H1 (cell line): ENCODE measurements at regions not wholly inside any gene's neighbourhood (a gene's known extent, or its start where the extent isn't known, plus 50 kb on each side); places are given as distances from the start of the nearest gene placed in this dataset.

Source experiments
- CTCF ChIA-PET: fragments of 300-600 bp; sonication (Branson Sonifier 250); formaldehyde crosslinking; loops from one replicate; lab custom pipeline; 2021; ENCODE audit not compliant: partially characterized antibody; lab: Charles Lee
- POLR2A ChIA-PET: fragments of 300-600 bp; sonication (Branson Sonifier 250); formaldehyde crosslinking; loops from one replicate; lab custom pipeline; 2021; ENCODE audit warnings: inconsistent platforms; ENCODE audit not compliant: partially characterized antibody; lab: Charles Lee
- DNase-seq, 2 experiments: peaks; one replicate each; pipeline versions ENCODE4 v3.0.0 to v3.0.0-alpha.2; 2010 to 2022; ENCODE audit warnings: low spot score in 2 of 2, low read depth in 1 of 2, mixed read lengths in 1 of 2
- FAIRE-seq: peaks from 2 replicates; lab custom pipeline; 2011; peaks lifted over from hg19 to GRCh38; lab: Jason Lieb, UNC
- H2AFZ ChIP-seq: 2 replicates; pipeline ENCODE4 v1.8.1; 2012; ENCODE audit warnings: low read length, inconsistent platforms
- H2AK5ac ChIP-seq: 2 replicates; pipeline ENCODE4 v1.6.1; 2013; ENCODE audit warnings: low read depth, low read length
- H2BK120ac ChIP-seq: replicated peaks from 2 replicates; pipeline ENCODE3; 2013; ENCODE audit warnings: low read depth, low read length, inconsistent platforms
- H2BK12ac ChIP-seq: 2 replicates; pipeline ENCODE4 v1.6.1; 2013; ENCODE audit warnings: low read depth, low read length
- H2BK15ac ChIP-seq: 2 replicates; pipeline ENCODE4 v1.6.1; 2013; ENCODE audit warnings: low read length
- H2BK20ac ChIP-seq: 2 replicates; pipeline ENCODE4 v1.6.1; 2013; ENCODE audit warnings: low read length
- H2BK5ac ChIP-seq: 2 replicates; pipeline ENCODE4 v1.6.1; 2013; ENCODE audit warnings: low read depth, low read length
- H3K14ac ChIP-seq: 2 replicates; pipeline ENCODE4 v1.6.1; 2013; ENCODE audit warnings: inconsistent platforms; ENCODE audit not compliant: insufficient read length
- H3K18ac ChIP-seq: 2 replicates; pipeline ENCODE4 v1.6.1; 2013; ENCODE audit warnings: low read length; ENCODE audit errors: extremely low read depth
- H3K23ac ChIP-seq: 2 replicates; pipeline ENCODE4 v1.6.1; 2013; ENCODE audit warnings: inconsistent platforms; ENCODE audit not compliant: insufficient read length
- H3K23me2 ChIP-seq: 2 replicates; pipeline ENCODE4 v1.6.1; 2013; ENCODE audit warnings: low read depth, low read length
- H3K27ac ChIP-seq: 2 replicates; pipeline ENCODE4 v1.6.1; 2011; ENCODE audit warnings: low read depth, low read length, inconsistent platforms
- H3K27me3 ChIP-seq, 4 experiments: replicated peaks in 1 of 4; 1 replicate in 1 of 4; 2 replicates in 3 of 4; pipeline versions ENCODE4 v1.6.1 to v1.8.1; 2011 to 2013; ENCODE audit warnings: low read length in 3 of 4, mild to moderate bottlenecking in 3 of 4, inconsistent platforms in 2 of 4, mixed read lengths in 2 of 4, moderate library complexity in 1 of 4; ENCODE audit not compliant: control insufficient read depth in 3 of 4, insufficient read depth in 3 of 4; ENCODE audit errors: extremely low read depth in 1 of 4
- H3K36me3 ChIP-seq, 4 experiments: 2 replicates each; pipeline versions ENCODE4 v1.6.1 to v1.8.1; 2011 to 2013; ENCODE audit warnings: mild to moderate bottlenecking in 4 of 4, low read length in 3 of 4, moderate library complexity in 2 of 4, control low read depth in 1 of 4, inconsistent platforms in 1 of 4; ENCODE audit not compliant: insufficient read depth in 4 of 4, control insufficient read depth in 2 of 4
- H3K4ac ChIP-seq: replicated peaks from 2 replicates; pipeline ENCODE3; 2013; ENCODE audit warnings: low read length, low read depth, mixed read lengths, inconsistent platforms; ENCODE audit not compliant: insufficient read length
- H3K4me1 ChIP-seq, 4 experiments: replicated peaks in 1 of 4; 1 replicate in 1 of 4; 2 replicates in 3 of 4; pipeline versions ENCODE4 v1.6.1 to v1.8.1; 2011 to 2013; ENCODE audit warnings: low read length in 3 of 4, inconsistent platforms in 2 of 4, mixed read lengths in 1 of 4; ENCODE audit not compliant: insufficient read depth in 4 of 4, control insufficient read depth in 3 of 4
- H3K4me2 ChIP-seq, 2 experiments: 2 replicates each; pipeline versions ENCODE4 v1.6.1 to v1.8.1; 2011 to 2013; ENCODE audit warnings: low read depth in 2 of 2, low read length in 2 of 2, control low read depth in 1 of 2, inconsistent platforms in 1 of 2, mild to moderate bottlenecking in 1 of 2; ENCODE audit not compliant: insufficient read depth in 1 of 2
- H3K4me3 ChIP-seq, 4 experiments: fragments of 200-600, 300-600 bp in 1 of 4; sonication (generic), shearing (Covaris generic), sonication (Bioruptor Twin) in 1 of 4; 2 replicates each; pipeline versions ENCODE4 v1.5.1 to v1.8.1; 2011 to 2016; ENCODE audit warnings: low read length in 4 of 4, low read depth in 3 of 4, control low read depth in 2 of 4, inconsistent platforms in 2 of 4, mild to moderate bottlenecking in 2 of 4, mixed read lengths in 1 of 4, moderate library complexity in 1 of 4; ENCODE audit not compliant: insufficient read depth in 2 of 4; ENCODE audit errors: extremely low read depth in 1 of 4
- H3K56ac ChIP-seq: replicated peaks from 2 replicates; pipeline ENCODE3; 2013; ENCODE audit warnings: low read depth, mild to moderate bottlenecking, mixed read lengths, low read length, inconsistent platforms; ENCODE audit not compliant: insufficient read length
- H3K79me1 ChIP-seq: 2 replicates; pipeline ENCODE4 v1.6.1; 2013; ENCODE audit warnings: low read depth, low read length, control low read depth
- H3K79me2 ChIP-seq, 2 experiments: 2 replicates each; pipeline versions ENCODE4 v1.6.1 to v1.8.1; 2012 to 2013; ENCODE audit warnings: low read length in 2 of 2, mild to moderate bottlenecking in 2 of 2, inconsistent platforms in 1 of 2; ENCODE audit not compliant: insufficient read depth in 2 of 2, control insufficient read depth in 1 of 2
- H3K9ac ChIP-seq, 4 experiments: replicated peaks in 1 of 4; 1 replicate in 1 of 4; 2 replicates in 3 of 4; pipeline versions ENCODE4 v1.6.1 to v1.8.1; 2011 to 2013; ENCODE audit warnings: low read depth in 3 of 4, low read length in 3 of 4, control low read depth in 2 of 4, mild to moderate bottlenecking in 2 of 4, moderate library complexity in 2 of 4, inconsistent platforms in 1 of 4; ENCODE audit errors: extremely low read depth in 1 of 4
- H3K9me3 ChIP-seq, 2 experiments: 2 replicates each; pipeline versions ENCODE4 v1.6.1 to v1.8.1; 2012 to 2013; ENCODE audit warnings: mild to moderate bottlenecking in 2 of 2, moderate library complexity in 2 of 2, control low read depth in 1 of 2, inconsistent platforms in 1 of 2, low read depth in 1 of 2, low read length in 1 of 2, mixed read lengths in 1 of 2; ENCODE audit not compliant: insufficient read depth in 2 of 2
- H4K20me1 ChIP-seq, 2 experiments: replicated peaks in 1 of 2; 2 replicates each; pipeline versions ENCODE3 to v1.8.1; 2011 to 2013; ENCODE audit warnings: inconsistent platforms in 2 of 2, low read length in 2 of 2, mild to moderate bottlenecking in 1 of 2; ENCODE audit not compliant: insufficient read depth in 2 of 2, control insufficient read depth in 1 of 2
- H4K5ac ChIP-seq: 2 replicates; pipeline ENCODE4 v1.6.1; 2013; ENCODE audit warnings: low read length, low read depth, mixed read lengths, inconsistent platforms; ENCODE audit not compliant: insufficient read length
- H4K8ac ChIP-seq: 2 replicates; pipeline ENCODE4 v1.8.0; 2013; ENCODE audit warnings: mild to moderate bottlenecking, moderate library complexity, low read length, inconsistent platforms; ENCODE audit not compliant: insufficient read depth; ENCODE audit errors: extremely low read depth
- H4K91ac ChIP-seq: replicated peaks from 2 replicates; pipeline ENCODE3; 2013; ENCODE audit warnings: low read length, mixed read lengths, inconsistent platforms; ENCODE audit not compliant: insufficient read length
- ATF3 ChIP-seq: IDR thresholded peaks from 2 replicates; pipeline ENCODE4 v1.6.1; 2011; ENCODE audit warnings: low read depth, mild to moderate bottlenecking, low read length; ENCODE audit not compliant: insufficient read depth
- CBX5 ChIP-seq: fragments of 300-800, 300-1000 bp; sonication (generic); IDR thresholded peaks from 2 replicates; pipeline ENCODE4 v1.7.1; 2016; ENCODE audit warnings: antibody characterized with exemption, low read length, low read depth
- CHD2 ChIP-seq: IDR thresholded peaks from 2 replicates; pipeline ENCODE4 v1.6.1; 2012; ENCODE audit warnings: low read length, improper control_type of control experiment
- EP300 ChIP-seq, 2 experiments: IDR thresholded peaks; 1 replicate in 1 of 2; 2 replicates in 1 of 2; pipeline ENCODE4 v1.6.1; 2011 to 2012; ENCODE audit warnings: low read depth in 2 of 2, low read length in 2 of 2, mild to moderate bottlenecking in 2 of 2, borderline replicate concordance in 1 of 2, inconsistent platforms in 1 of 2, moderate library complexity in 1 of 2
- EZH2 ChIP-seq: fragments of 200-600 bp; sonication (generic); IDR thresholded peaks from 2 replicates; pipeline ENCODE4 v1.7.1; 2012; ENCODE audit warnings: low read depth, mild to moderate bottlenecking, moderate library complexity, low read length, inconsistent platforms; ENCODE audit not compliant: severe bottlenecking
- FOSL1 ChIP-seq: IDR thresholded peaks from 2 replicates; pipeline ENCODE4 v1.6.1; 2011; ENCODE audit warnings: mild to moderate bottlenecking, low read depth, low read length, moderate library complexity; ENCODE audit not compliant: insufficient read depth
- GABPA ChIP-seq: IDR thresholded peaks from 2 replicates; pipeline ENCODE4 v1.6.1; 2011; ENCODE audit warnings: mild to moderate bottlenecking, low read length, moderate library complexity, borderline replicate concordance; ENCODE audit not compliant: insufficient read depth
- HDAC6 ChIP-seq: IDR thresholded peaks from one replicate; pipeline ENCODE4 v1.7.1; 2012; ENCODE audit warnings: low read depth, mild to moderate bottlenecking, inconsistent platforms, low read length, moderate library complexity
- SIN3A ChIP-seq, 2 experiments: IDR thresholded peaks in 1 of 2; conservative IDR thresholded peaks in 1 of 2; 2 replicates each; pipeline ENCODE4 v1.6.1; 2011 to 2012; ENCODE audit warnings: low read length in 2 of 2, improper control_type of control experiment in 1 of 2, low read depth in 1 of 2, mild to moderate bottlenecking in 1 of 2
- SP4 ChIP-seq: IDR thresholded peaks from 2 replicates; pipeline ENCODE4 v1.6.1; 2012; ENCODE audit warnings: low read length, inconsistent platforms
- TAF7 ChIP-seq: optimal IDR thresholded peaks from 2 replicates; pipeline ENCODE3; 2011; ENCODE audit warnings: low read depth, mild to moderate bottlenecking, inconsistent platforms, low read length, moderate library complexity, borderline replicate concordance
- USF2 ChIP-seq: IDR thresholded peaks from 2 replicates; pipeline ENCODE4 v1.6.1; 2011; ENCODE audit warnings: low read length, improper control_type of control experiment
- YY1 ChIP-seq: IDR thresholded peaks from 2 replicates; pipeline ENCODE4 v1.6.1; 2011; ENCODE audit warnings: low read depth, mild to moderate bottlenecking, low read length
- ZNF274 ChIP-seq: IDR thresholded peaks from 2 replicates; pipeline ENCODE4 v1.7.0; 2012; ENCODE audit warnings: low read length, borderline replicate concordance; ENCODE audit errors: extremely low read depth

- Histone ChIP-seq H2BK120ac (no peak overlapping the region), H4K8ac (no peak overlapping the region), H2BK20ac (no peak overlapping the region), H2BK5ac (no peak overlapping the region), H3K4me2 (no peak overlapping the region), H2BK15ac (no peak overlapping the region), H3K9ac (no peak overlapping the region), H3K56ac (no peak overlapping the region), H4K91ac (no peak overlapping the region), H3K27me3 (no peaks in the 10 kb centered on the region), H3K4me3 (no peak overlapping the region), H3K18ac (no peak overlapping the region), H3K23ac (no peak overlapping the region), H3K79me1 (no peaks in the 10 kb centered on the region), H3K36me3 (peaks cover 0 to 9% (median 3%) of the 10 kb centered on the region in 4 experiments; a peak in 3 of 8 replicates), H3K27ac (no peak overlapping the region), H4K20me1 (no peaks in the 10 kb centered on the region), H3K23me2 (no peaks in the 10 kb centered on the region), H3K4ac (no peak overlapping the region), H2BK12ac (no peak overlapping the region), H3K4me1 (no peaks in the 10 kb centered on the region), H3K9me3 (peaks cover 23 to 38% of the 10 kb centered on the region in 2 experiments), H3K79me2 (no peaks in the 10 kb centered on the region), H2AFZ (no peak overlapping the region), H4K5ac (no peak overlapping the region), H3K14ac (no peak overlapping the region), H2AK5ac (no peak overlapping the region)
- CTCF ChIA-PET, result interaction anchor here (0.9 kb wide), 1 partner anchor 10 kb away, joined by 4 read pairs; no protein-coding TSS in a partner anchor
- no peak for FAIRE-seq
- no peak for DNase-seq
- POLR2A ChIA-PET, result no interaction called here
- TF ChIP-seq CBX5 (no peak), EZH2 (no peak), HDAC6 (no peak), GABPA (no peak), EP300 (IDR thresholded peaks at IDR 0.05; ENCODE audit: borderline replicate concordance in 1 of 2, low read depth in 2 of 2, low read length in 2 of 2) (no peak), TAF7 (no peak), USF2 (no peak), YY1 (no peak), ZNF274 (no peak), CHD2 (no peak), FOSL1 (no peak), SIN3A (conservative IDR thresholded peaks at IDR 0.05 in 1 of 2, IDR thresholded peaks at IDR 0.05 in 1 of 2; ENCODE audit: low read depth in 1 of 2, low read length in 2 of 2) (no peak), ATF3 (no peak), SP4 (no peak)
These were observed 163.8 kb upstream of the CENPE start for GRCh38 chr4:103361926-103362325.
